ENCODE measurements at regions not wholly inside any gene's neighbourhood (a gene's known extent, or its start where the extent isn't known, plus 50 kb on each side); places are given as distances from the start of the nearest gene placed in this dataset.

DNA sequence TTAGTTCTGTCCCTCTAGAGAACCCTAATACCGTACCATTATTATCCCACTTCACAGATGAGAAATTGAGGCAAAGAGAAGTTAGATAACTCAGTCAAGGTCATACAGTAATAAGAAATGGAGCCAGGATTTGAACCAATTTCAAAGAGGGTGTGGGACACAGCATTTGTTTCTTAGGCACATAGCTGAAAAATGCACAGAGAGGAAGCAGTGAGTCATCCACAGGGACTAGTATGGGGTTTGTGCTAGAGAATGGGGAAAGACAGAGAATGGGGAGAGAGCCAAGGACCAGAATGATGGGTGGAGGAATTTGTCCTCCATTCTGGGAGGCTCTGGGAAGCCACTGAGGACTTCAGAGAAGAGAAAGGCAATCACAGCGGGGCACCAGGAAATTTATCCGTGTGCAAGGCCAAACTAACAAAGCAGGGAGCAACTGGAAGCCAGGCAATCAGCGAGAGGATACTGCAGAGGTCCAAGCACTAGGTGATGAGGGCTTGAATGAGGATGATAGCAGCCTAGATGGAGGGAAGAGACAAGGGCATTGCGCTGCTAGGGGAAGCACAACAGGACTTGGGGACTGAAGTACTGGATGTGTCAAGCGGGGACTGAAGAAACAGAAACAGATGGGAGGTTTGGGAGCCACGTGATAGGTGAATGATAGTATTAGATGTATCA is 78.1 kb upstream of the ZFHX3 start:
- Histone ChIP-seq H3K36me3 (ENCODE audit: control insufficient read depth in 2 of 2, insufficient read depth in 2 of 2, low read length in 2 of 2) (no peaks in the 10 kb centered on the region), H3K27ac (ENCODE audit: low read depth in 2 of 2, low read length in 2 of 2) (no peak overlapping the region)

DNA sequence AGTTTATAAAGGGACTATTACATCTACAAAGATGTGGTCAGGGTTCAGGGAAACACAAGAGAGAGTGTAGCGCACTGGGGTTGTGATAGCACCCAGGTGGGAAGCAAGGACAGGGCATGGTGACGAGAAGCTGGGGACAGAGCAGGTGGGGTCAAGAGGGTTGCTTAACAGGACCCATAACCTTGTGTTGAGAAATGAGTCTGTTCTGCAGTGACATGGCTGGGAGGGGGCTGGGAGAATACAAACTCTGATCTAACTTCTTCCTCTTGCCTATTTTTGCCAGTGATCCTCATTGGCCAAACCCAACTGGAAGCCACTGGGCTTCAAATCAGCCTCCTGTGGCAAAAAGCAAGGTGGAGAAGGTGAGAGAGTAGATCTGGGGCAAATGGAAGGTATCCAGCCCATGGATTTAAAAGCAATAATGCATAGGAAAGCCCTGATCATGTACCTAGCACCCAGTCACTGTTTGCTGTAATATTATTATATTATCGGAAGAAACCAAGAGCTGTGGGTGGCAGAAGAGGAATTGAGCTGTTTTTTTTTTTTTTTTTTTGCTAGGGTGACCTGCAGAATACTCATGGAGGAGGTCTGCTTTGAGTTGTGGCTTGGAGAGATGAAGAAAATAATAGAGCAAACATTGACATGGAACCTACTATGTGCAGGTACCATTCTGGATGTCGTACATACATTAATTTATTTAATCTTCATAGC is 76.9 kb upstream of the ZFHX3 start:
- H3K27ac ChIP-seq (ENCODE audit: low read depth in 2 of 2, low read length in 2 of 2), result no peak overlapping the region
- no peaks in the 10 kb centered on the region for H3K27me3 ChIP-seq (ENCODE audit: control insufficient read depth in 2 of 2, insufficient read depth in 2 of 2, low read length in 2 of 2)
- H3K36me3 ChIP-seq (ENCODE audit: control insufficient read depth in 2 of 2, insufficient read depth in 2 of 2, low read length in 2 of 2), result no peaks in the 10 kb centered on the region
- no peak overlapping the region for H3K9ac ChIP-seq (ENCODE audit: low read depth in 1 of 2, low read length in 2 of 2)
- no peaks in the 10 kb centered on the region for H3K9me3 ChIP-seq (ENCODE audit: control insufficient read depth in 2 of 2, low read length in 2 of 2)
- no peaks in the 10 kb centered on the region for H3K4me1 ChIP-seq (ENCODE audit: control insufficient read depth in 2 of 2, insufficient read depth in 2 of 2, low read length in 2 of 2)
- no peak overlapping the region for H3K4me3 ChIP-seq (ENCODE audit: low read length in 2 of 2)

More for the DNA sequence above, 78.1 kb upstream of the ZFHX3 start:
- Histone ChIP-seq H3K9ac (ENCODE audit: low read depth in 1 of 2, low read length in 2 of 2) (no peak overlapping the region), H3K9me3 (ENCODE audit: control insufficient read depth in 2 of 2, low read length in 2 of 2) (no peaks in the 10 kb centered on the region), H3K4me1 (ENCODE audit: control insufficient read depth in 2 of 2, insufficient read depth in 2 of 2, low read length in 2 of 2) (no peaks in the 10 kb centered on the region), H3K27me3 (ENCODE audit: control insufficient read depth in 2 of 2, insufficient read depth in 2 of 2, low read length in 2 of 2) (no peaks in the 10 kb centered on the region), H3K4me3 (ENCODE audit: low read length in 2 of 2) (no peak overlapping the region)

DNA sequence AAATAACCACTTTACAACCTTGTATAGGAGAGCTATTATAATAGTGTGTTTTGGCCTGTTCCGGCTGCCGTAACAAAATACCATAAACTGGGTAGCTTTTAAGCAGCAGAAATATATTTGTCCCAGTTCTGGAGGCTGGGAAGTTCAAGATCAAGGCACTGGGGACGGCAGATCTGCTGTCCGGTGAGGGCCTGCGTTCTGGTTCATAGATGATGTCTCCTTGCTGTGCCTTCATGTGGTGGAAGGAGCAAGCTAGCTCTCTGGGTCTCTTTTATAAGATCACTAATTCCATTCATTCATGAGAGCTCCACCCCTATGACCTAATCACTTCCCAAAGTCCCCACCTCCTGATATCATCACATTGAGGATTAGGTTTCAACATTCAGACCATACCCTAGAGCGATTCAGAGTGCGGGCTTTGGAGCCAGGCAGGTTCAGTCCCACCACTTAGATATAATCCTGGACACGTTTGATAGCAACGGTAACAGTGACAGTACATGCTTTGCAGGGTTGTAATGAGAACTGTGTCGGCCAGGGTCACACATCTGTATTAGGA is 76.2 kb upstream of the ZFHX3 start:
- H3K9ac ChIP-seq (ENCODE audit: low read depth in 1 of 2, low read length in 2 of 2), result no peak overlapping the region
- no peaks in the 10 kb centered on the region for H3K9me3 ChIP-seq (ENCODE audit: control insufficient read depth in 2 of 2, low read length in 2 of 2)
- H3K4me3 ChIP-seq (ENCODE audit: low read length in 2 of 2), result no peak overlapping the region
- no peaks in the 10 kb centered on the region for H3K36me3 ChIP-seq (ENCODE audit: control insufficient read depth in 2 of 2, insufficient read depth in 2 of 2, low read length in 2 of 2)
- no peaks in the 10 kb centered on the region for H3K4me1 ChIP-seq (ENCODE audit: control insufficient read depth in 2 of 2, insufficient read depth in 2 of 2, low read length in 2 of 2)
- no peaks in the 10 kb centered on the region for H3K27me3 ChIP-seq (ENCODE audit: control insufficient read depth in 2 of 2, insufficient read depth in 2 of 2, low read length in 2 of 2)
- no peak overlapping the region for H3K27ac ChIP-seq (ENCODE audit: low read depth in 2 of 2, low read length in 2 of 2)

DNA sequence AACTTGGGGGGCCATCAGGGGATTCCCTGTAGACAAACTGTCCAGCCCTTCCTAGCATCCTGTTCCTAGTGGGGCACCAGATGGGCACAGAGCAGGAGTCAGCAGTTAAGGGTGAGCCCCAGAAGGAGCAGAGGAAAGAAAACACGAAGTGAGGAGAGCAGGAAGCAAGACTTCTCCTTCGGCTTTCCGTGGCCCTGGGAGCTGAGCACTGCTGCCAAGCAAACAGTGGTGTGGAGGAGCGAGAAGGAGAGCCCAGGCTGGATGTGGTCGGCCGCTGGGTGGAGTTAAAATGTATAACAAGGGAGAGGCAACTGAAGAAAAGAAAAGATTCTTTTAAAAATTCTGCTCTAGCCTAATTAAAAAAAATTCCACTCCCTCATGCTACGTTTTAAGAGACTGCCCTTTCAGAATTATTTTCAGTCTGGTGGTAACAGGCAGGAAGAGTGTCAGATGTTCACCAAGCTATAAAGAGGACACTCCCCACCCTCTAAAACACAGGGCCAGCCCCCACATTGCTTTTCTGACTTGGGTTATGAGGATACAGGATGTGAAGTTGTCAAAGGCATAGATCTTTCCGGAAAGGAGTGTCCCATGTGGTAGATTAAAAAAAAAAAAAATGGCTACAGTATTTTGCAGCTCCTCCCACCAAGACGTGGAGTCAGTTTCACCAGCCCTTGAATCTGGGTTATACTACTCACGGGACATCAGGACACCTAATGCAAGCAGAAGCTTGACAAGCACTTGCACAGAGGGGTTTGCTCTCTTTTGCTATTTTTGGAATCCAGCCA is 74.9 kb upstream of the ZFHX3 start:
- no peaks in the 10 kb centered on the region for H3K27me3 ChIP-seq (ENCODE audit: control insufficient read depth in 2 of 2, insufficient read depth in 2 of 2, low read length in 2 of 2)
- H3K9me3 ChIP-seq (ENCODE audit: control insufficient read depth in 2 of 2, low read length in 2 of 2), result no peaks in the 10 kb centered on the region
- H3K4me1 ChIP-seq (ENCODE audit: control insufficient read depth in 2 of 2, insufficient read depth in 2 of 2, low read length in 2 of 2), result no peaks in the 10 kb centered on the region
- H3K9ac ChIP-seq (ENCODE audit: low read depth in 1 of 2, low read length in 2 of 2), result no peak overlapping the region
- H3K4me3 ChIP-seq (ENCODE audit: low read length in 2 of 2), result no peak overlapping the region
- H3K36me3 ChIP-seq (ENCODE audit: control insufficient read depth in 2 of 2, insufficient read depth in 2 of 2, low read length in 2 of 2), result no peaks in the 10 kb centered on the region
- H3K27ac ChIP-seq (ENCODE audit: low read depth in 2 of 2, low read length in 2 of 2), result peak overlapping the region; percentile 26 to 46

DNA sequence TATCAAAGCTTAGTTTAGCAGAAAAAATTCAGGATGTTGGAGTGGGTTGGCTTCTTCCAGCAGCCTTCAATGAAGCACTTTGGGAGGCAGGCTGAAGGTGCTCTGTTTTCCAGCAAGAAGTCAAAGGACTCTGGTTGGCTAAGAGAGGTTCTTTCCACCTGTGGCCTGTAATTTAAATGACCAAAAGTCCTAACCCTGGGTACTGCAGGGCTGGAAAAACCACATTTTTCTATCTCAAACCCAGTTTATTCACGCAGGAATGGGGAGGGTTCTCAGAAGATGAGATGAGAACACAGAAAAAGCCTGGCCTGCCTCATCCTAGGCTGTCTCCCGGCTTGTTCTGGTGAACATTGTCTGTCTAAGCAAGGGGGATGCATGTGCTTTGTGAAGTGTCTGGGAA is 68.6 kb upstream of the ZFHX3 start:
- Histone ChIP-seq H3K9ac (ENCODE audit: low read depth in 1 of 2, low read length in 2 of 2) (no peak overlapping the region), H3K4me3 (ENCODE audit: low read length in 2 of 2) (no peak overlapping the region), H3K27me3 (ENCODE audit: control insufficient read depth in 2 of 2, insufficient read depth in 2 of 2, low read length in 2 of 2) (no peaks in the 10 kb centered on the region)

DNA sequence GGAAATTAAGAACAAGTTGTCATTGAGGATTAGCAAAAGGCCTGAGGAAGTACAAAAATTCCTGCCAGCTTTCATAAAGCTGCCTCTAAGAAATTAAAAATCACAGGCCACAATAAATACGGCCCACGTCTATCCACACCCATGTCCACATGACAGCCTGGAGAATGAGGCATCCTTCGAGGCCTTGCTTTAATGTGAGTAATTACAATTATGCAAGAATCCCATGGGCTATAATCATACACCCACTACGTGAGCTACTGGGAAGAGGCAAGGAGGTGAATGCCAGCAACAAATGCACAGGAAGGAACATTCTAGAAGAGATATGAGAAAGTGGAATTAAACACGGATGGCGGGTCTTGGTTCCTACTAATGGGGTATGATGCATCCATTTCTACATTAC is 65.4 kb upstream of the ZFHX3 start:
- Histone ChIP-seq H3K27me3 (ENCODE audit: control insufficient read depth in 2 of 2, insufficient read depth in 2 of 2, low read length in 2 of 2) (no peaks in the 10 kb centered on the region), H3K4me1 (ENCODE audit: control insufficient read depth in 2 of 2, insufficient read depth in 2 of 2, low read length in 2 of 2) (no peaks in the 10 kb centered on the region), H3K4me3 (ENCODE audit: low read length in 2 of 2) (no peak overlapping the region), H3K36me3 (ENCODE audit: control insufficient read depth in 2 of 2, insufficient read depth in 2 of 2, low read length in 2 of 2) (no peaks in the 10 kb centered on the region), H3K9me3 (ENCODE audit: control insufficient read depth in 2 of 2, low read length in 2 of 2) (no peaks in the 10 kb centered on the region), H3K9ac (ENCODE audit: low read depth in 1 of 2, low read length in 2 of 2) (no peak overlapping the region), H3K27ac (ENCODE audit: low read depth in 2 of 2, low read length in 2 of 2) (no peak overlapping the region)

More for the DNA sequence above, 68.6 kb upstream of the ZFHX3 start:
- no peaks in the 10 kb centered on the region for H3K4me1 ChIP-seq (ENCODE audit: control insufficient read depth in 2 of 2, insufficient read depth in 2 of 2, low read length in 2 of 2)
- no peaks in the 10 kb centered on the region for H3K9me3 ChIP-seq (ENCODE audit: control insufficient read depth in 2 of 2, low read length in 2 of 2)
- no peaks in the 10 kb centered on the region for H3K36me3 ChIP-seq (ENCODE audit: control insufficient read depth in 2 of 2, insufficient read depth in 2 of 2, low read length in 2 of 2)
- H3K27ac ChIP-seq (ENCODE audit: low read depth in 2 of 2, low read length in 2 of 2), result no peak overlapping the region

DNA sequence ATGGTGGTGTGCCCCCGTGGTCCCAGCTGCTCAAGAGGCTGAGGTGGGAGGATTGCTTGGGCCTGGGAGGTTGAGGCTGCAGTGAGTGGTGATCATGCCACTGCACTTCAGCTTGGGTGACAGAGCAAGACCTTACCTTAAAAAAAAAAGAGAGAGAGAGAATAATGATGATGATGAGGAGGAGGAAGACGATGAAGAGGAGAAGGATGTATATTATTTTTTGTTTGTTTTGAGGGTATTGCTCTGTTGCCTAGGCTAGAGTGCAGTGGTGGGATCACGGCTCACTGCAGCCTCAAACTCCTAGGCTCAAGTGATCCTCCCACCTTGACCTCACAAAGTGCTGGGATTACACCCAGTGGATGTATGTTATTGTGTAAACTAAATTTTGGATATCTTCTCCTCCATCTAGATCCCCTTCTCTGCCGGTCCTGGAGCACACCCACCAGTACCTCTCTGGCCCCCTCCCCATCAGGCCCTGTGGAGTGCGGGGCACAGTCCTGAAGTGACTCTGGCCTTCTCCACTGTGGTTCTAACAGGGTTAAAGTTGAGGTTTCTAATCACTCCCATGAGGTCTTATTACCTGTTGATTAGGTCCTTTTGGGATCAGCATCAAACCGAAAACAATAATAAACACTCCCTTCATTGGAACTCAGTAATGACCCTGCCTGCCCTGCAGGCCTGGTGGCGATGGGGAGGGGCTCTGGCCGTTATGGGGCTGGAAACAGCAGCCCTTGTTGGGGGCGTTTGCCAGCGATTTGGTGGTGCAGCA is 60.5 kb upstream of the ZFHX3 start:
- Histone ChIP-seq H3K27ac (ENCODE audit: low read depth in 2 of 2, low read length in 2 of 2) (no peak overlapping the region), H3K9ac (ENCODE audit: low read depth in 1 of 2, low read length in 2 of 2) (no peak overlapping the region), H3K27me3 (ENCODE audit: control insufficient read depth in 2 of 2, insufficient read depth in 2 of 2, low read length in 2 of 2) (no peaks in the 10 kb centered on the region), H3K9me3 (ENCODE audit: control insufficient read depth in 2 of 2, low read length in 2 of 2) (no peaks in the 10 kb centered on the region), H3K4me3 (ENCODE audit: low read length in 2 of 2) (no peak overlapping the region), H3K4me1 (ENCODE audit: control insufficient read depth in 2 of 2, insufficient read depth in 2 of 2, low read length in 2 of 2) (no peaks in the 10 kb centered on the region), H3K36me3 (ENCODE audit: control insufficient read depth in 2 of 2, insufficient read depth in 2 of 2, low read length in 2 of 2) (no peaks in the 10 kb centered on the region)

DNA sequence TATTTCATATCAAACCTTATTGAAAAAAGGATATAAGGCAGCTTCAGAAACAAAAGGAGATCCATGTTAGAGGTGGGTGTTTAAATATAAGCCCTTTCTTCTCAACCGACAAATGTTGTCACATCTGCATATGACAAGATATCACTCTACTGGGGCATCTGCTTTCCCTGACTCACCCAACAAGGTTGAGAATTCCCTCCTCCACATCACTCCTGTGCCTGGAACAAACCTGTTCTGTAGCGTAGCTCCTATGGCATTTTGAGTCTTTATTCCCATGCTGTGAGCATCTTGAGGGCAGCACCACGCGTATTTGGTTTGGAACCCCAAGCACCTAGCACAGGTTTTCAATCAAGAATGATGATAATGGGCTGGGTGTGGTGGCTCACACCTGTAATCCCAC is 59.4 kb upstream of the ZFHX3 start:
- H3K4me3 ChIP-seq (ENCODE audit: low read length in 2 of 2), result no peak overlapping the region
- no peak overlapping the region for H3K9ac ChIP-seq (ENCODE audit: low read depth in 1 of 2, low read length in 2 of 2)
- no peaks in the 10 kb centered on the region for H3K36me3 ChIP-seq (ENCODE audit: control insufficient read depth in 2 of 2, insufficient read depth in 2 of 2, low read length in 2 of 2)
- H3K27me3 ChIP-seq (ENCODE audit: control insufficient read depth in 2 of 2, insufficient read depth in 2 of 2, low read length in 2 of 2), result no peaks in the 10 kb centered on the region
- no peaks in the 10 kb centered on the region for H3K4me1 ChIP-seq (ENCODE audit: control insufficient read depth in 2 of 2, insufficient read depth in 2 of 2, low read length in 2 of 2)
- no peak overlapping the region for H3K27ac ChIP-seq (ENCODE audit: low read depth in 2 of 2, low read length in 2 of 2)
- H3K9me3 ChIP-seq (ENCODE audit: control insufficient read depth in 2 of 2, low read length in 2 of 2), result no peaks in the 10 kb centered on the region

DNA sequence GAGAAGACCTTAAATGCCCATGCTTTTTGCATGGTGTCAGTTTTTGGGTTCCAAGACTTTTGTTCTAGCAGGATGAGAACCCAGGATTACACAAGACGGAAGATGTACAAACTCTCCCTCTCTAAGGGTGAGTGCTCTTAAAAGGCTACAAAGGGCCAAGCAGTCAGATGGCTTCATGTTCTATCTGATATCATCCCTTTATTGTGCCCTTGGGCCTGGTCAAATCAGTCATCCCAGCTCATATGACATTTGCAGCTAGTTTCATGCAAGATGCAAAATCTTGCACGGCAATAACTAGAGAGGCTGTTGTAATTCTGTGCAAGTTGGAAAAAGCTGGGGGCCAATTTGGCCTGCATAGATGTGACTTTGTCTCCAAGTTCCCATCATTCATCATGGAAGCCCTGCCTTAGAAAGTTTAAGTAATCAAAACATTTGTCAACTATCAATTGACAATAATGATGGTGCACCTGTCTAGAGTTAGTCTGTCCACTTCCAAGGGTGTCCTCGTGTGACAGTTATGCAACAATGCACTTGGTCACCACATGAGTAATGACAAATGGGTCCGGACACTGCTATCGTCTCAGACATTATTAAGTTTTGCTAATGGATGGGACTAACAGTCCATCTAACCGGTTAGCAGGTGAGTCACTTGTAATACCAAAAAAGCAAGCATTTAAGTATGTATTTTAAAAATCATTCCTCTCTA is 58.6 kb upstream of the ZFHX3 start:
- H3K27me3 ChIP-seq (ENCODE audit: control insufficient read depth in 2 of 2, insufficient read depth in 2 of 2, low read length in 2 of 2), result no peaks in the 10 kb centered on the region
- H3K36me3 ChIP-seq (ENCODE audit: control insufficient read depth in 2 of 2, insufficient read depth in 2 of 2, low read length in 2 of 2), result no peaks in the 10 kb centered on the region
- no peak overlapping the region for H3K27ac ChIP-seq (ENCODE audit: low read depth in 2 of 2, low read length in 2 of 2)
- H3K4me3 ChIP-seq (ENCODE audit: low read length in 2 of 2), result no peak overlapping the region
- H3K9me3 ChIP-seq (ENCODE audit: control insufficient read depth in 2 of 2, low read length in 2 of 2), result no peaks in the 10 kb centered on the region
- no peaks in the 10 kb centered on the region for H3K4me1 ChIP-seq (ENCODE audit: control insufficient read depth in 2 of 2, insufficient read depth in 2 of 2, low read length in 2 of 2)
- H3K9ac ChIP-seq (ENCODE audit: low read depth in 1 of 2, low read length in 2 of 2), result no peak overlapping the region
